HT-29 (cell line): ENCODE measurements at regions not wholly inside any gene's neighbourhood (a gene's known extent, or its start where the extent isn't known, plus 50 kb on each side); places are given as distances from the start of the nearest gene placed in this dataset.
"Not testable (repeated sequence)": the region's sequence is repeated elsewhere in the genome, so short reads cannot be mapped to it uniquely, and the experiment has no call there.

ENCODE experiments used
- DNase-seq: peaks from one replicate; pipeline ENCODE4 v3.0.0-alpha.2; 2015; ENCODE audit warnings: low spot score

DNA sequence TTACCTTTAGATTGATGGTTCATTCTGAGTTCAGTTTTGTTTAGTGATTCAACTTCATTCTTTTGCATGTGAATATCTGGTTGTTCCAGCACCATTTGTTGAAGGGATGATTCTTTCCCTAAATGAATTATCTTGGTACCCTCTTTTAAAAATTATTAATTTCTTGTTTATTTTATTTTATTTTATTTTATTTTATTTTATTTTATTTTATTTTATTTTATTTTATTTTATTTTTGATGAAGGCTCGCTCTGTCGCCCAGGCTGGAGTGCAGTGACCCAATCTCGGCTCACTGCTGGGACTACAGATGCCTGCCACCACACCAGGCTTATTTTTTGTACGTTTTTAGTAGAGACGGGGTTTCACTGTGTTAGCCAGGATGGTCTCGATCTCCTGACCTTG, 141.4 kb upstream of the S1PR3 start:
- DNase-seq, result not testable (repeated sequence)

DNA sequence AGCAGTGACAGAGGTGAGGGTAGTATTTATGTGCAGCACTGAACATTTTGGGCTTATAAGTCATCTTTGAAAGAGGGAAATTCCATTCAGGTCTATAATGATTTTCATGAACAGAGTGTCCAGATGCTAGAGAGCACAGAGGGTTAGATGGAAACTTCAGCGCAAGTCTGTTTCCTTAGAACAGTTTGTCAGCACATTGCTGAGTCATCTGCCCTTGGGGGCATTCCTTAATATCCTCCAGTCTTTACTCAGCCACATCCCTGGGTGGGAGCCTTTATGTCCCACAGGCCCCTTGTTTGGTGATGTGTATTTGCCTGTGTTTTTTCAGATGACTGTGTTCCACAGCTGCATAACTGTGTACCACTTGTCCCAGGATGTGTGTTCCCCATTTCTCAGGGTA, 138.5 kb upstream of the S1PR3 start:
- no peak for DNase-seq

GRCh38 chr9:88870627-88871026, 120.6 kb upstream of the S1PR3 start:
- no peak for DNase-seq

DNA sequence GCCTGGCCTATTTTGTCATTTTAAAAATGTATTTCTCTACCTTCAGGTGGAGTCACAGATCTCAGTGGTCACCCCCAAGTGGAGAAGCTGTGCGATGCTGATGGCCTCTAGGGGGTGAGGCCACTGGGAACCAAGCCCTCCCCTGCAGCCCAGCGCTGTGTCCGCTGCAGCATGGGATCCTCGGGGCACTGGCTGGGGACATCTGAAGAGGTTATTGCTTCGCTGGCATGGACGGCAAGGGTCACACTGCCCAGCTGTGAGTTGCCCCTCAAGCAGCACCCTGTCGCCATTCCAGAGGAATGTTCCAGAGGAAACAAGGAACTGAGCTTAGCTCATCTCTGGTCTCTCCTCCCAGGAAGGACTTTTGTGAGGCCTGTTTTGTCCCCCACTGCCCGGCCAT, 119.6 kb upstream of the S1PR3 start:
- DNase-seq, result no peak

DNA sequence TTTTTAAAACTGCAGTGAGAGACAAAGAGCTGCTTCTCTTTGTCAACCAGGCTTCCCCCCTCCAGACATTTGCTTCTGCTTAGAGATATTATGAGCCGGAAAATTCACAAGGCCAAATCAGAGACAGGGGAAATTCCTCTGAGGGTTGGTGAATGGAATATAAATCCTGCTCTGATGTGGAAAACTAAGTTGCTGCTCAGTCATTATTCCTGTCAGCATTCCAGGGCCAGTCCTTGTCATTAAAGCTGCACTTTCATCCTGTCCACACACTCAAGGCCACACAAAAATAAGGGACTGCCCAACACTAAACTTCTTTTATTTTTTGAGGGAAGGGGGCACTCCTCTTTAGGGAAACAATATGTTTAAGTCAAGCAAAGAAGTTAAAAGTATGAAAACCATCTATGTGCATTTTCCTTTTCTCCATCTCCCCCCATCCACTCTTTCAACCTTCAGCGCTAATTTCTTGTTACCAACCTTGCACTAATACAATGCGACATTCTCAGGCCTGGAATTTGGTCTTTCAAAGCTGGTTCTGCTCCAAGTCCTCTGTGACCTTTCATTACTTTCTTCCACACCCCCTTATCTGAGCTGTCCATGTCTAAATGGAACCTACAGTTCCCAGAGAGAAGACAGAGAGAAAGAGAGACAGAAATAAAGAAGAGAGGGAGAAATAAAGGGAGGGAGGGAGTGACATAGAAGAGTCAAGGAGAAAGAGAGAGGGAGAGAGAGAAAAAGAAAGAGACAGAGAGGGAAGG, 118.9 kb upstream of the S1PR3 start:
- no peak for DNase-seq

DNA sequence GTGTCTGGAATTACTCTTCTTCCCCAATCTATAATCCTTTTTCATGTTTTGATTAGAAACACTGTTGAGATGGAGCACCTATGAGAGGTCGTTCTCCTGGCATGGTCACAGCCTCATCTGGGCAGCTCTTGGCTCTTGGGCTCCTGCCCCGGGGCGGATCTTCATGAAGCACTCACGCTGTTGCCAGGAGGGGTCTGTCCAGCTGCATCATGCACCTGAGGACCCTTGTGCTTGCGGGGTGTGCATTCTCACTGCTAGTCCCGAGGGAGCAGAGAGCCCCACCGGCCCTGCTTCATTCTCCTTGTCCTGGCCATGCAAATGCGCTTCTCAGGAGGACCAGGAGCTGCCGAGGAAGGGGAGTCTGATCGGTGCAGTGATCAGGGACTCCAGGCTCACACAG, 117.6 kb upstream of the S1PR3 start:
- DNase-seq, result no peak

DNA sequence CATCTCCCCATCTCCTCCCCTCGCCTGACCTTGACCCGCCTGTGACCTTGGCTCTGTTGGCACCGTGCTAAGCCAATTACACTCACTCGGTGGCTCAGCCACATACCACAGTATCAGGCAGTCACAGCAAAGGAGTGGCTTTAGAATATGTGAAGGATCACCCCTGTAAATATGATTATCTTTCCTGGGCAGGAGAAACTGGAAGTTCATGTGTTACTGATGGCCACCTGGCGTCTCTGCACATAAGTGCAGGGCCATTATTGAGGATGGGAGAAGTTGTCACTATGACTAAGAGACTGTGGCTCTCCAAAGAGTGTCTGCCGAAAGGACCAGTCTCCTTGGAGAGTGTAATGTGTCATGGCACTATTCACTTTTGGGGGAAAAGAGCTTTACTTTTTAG, 116.9 kb upstream of the S1PR3 start:
- peak; percentile 19 for DNase-seq

GRCh38 chr9:88875400-88876120, 115.7 kb upstream of the S1PR3 start:
- DNase-seq, result no peak

DNA sequence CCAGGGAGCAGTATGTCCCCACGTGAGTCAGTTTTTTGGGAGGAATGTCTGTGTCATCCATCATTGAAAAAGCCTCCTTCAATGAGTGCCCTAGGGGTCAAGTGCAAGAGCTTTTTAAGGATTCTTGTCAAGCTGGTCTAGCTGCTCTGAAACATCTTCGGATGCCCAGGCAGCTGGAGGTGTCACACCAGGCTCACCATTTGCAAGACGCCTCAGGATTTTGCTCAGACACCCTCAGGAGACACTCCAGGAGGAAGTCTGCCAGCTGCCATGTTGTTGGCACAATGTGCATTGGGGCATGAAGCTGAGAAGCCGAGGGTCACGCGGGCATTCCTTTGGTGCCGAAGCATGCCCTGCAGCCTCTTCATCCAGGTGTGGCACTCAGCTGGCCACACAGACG, 111.1 kb upstream of the S1PR3 start:
- DNase-seq, result no peak

DNA sequence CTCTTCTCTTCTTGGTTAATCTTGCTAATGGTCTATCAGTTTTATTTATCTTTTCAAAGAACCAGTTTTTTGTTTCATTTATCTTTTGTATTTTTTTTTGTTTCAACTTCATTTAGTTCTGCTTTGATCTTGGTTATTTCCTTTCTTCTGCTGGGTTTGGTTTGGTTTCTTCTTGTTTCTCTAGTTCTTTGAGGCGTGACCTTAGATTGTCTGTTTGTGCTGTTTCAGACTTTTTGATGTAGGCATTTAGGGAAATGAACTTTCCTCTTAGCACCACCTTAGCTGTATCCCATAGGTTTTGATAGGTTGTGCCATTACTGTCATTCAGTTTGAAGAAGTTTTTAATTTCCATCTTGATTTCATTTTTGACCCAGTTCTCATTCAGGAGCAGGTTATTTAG, 107.0 kb upstream of the S1PR3 start:
- DNase-seq, result not testable (repeated sequence)

- peak; percentile 1 for DNase-seq
Observed at GRCh38 chr9:88886762-88887161, 104.5 kb upstream of the S1PR3 start.

GRCh38 chr9:88889386-88889785, 101.9 kb upstream of the S1PR3 start:
- no peak for DNase-seq

DNA sequence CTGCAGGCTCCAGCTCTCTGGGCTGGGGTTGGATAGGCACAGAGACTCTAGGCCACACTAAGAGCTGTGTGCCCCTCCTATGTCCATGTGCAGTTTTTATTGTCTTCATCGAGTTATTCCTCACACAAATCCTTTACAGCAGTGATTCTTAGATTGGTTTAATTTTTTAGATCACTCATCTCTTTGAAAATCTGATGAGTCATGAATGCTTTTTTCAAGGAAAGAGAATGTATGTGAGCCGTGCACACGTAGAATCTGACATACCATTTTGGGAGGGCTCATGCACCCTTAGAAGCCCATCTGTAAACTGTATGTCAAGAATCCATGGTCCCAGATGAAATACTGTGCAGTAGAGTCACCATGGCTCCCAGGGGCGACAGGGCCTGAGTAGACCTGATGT, 100.7 kb upstream of the S1PR3 start:
- no peak for DNase-seq

- no peak for DNase-seq
Observed at GRCh38 chr9:88891040-88891439, 100.2 kb upstream of the S1PR3 start.

DNA sequence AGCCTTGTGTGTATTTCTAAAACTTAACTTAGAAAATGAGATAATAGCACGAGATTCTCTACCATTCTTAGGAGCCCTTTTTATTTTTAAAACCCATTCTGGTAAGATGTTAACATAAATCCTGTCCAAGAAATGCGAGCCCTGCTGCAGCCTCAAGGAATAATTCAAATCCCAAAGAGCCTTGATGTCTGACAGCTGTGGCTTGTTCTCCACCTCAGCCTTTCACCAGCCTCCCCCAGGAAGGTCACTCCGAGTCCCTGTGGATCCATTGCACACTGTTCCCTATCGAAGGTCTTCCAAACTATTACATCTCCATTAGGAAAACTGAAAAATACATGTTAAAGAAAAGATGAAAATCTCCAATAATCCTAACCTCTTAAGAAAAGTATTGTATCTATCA, 98.5 kb upstream of the S1PR3 start:
- DNase-seq, result no peak

DNA sequence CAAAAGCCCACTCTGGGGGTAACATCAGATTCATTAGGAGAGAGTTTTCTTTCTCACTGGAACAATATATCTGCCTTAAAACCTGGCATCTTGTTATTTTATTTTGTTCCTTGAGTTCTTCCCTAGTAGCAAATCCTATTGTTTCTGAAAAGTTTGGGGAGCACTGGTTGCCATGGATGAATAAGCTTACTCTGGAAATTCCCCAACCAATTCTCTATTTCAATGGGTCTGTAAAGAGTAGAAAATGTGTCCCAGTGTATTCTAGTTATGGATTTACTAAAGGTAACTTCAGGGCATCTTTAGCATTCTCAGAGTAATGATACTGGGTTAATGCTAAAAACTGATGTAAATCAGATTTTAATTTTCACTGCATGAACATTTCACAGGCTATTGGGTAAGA, 94.2 kb upstream of the S1PR3 start:
- DNase-seq, result no peak

- DNase-seq, result no peak
Observed at GRCh38 chr9:88898039-88898720, 93.1 kb upstream of the S1PR3 start.

GRCh38 chr9:88905506-88905905, 85.8 kb upstream of the S1PR3 start:
- DNase-seq, result no peak

GRCh38 chr9:88915916-88916315, 75.4 kb upstream of the S1PR3 start:
- no peak for DNase-seq

- no peak for DNase-seq
Observed at GRCh38 chr9:88916894-88917293, 74.4 kb upstream of the S1PR3 start.

- DNase-seq, result no peak
Observed at GRCh38 chr9:88917375-88917774, 73.9 kb upstream of the S1PR3 start.

DNA sequence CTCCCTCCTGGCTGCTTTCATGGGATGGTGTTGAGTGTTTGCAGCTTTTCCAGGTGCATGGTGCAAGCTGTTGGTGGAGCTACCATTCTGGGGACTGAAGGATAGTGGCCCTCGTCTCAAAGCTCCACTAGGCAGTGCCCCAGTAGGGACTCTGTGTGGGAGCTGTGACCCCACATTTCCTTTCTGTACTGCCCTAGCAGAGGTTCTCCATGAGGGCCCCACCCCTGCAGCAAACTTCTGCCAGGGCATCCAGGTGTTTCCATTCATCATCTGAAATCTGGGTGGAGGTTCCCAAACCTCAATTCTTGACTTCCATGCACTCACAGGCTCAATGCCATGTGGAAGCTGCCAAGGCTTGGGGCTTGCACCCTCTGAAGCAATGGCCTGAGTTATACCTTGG, 72.7 kb upstream of the S1PR3 start:
- DNase-seq, result not testable (repeated sequence)

- DNase-seq, result no peak
Observed at GRCh38 chr9:88920645-88921044, 70.6 kb upstream of the S1PR3 start.
